ENCODE measurements at regions not wholly inside any gene's neighbourhood (a gene's known extent, or its start where the extent isn't known, plus 50 kb on each side); places are given as distances from the start of the nearest gene placed in this dataset.

DNA sequence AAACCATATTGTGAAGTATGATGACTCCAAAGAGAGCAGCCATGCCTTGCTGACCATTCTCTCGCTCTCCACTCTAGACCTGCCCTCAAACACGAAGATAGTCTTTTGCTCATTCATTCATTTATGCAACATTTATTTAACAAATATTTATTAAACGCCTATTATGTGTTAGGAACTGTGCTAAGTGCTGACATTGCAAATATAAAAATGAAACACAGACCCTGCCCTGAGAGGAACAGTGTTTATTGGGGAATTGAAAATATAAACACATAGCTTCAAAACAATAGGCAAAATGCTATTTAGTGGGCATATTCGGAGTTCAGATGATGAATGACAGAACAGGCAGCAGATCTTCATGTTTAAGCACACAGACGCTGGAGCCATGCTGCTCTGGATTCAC lies 213.6 kb downstream of the NUF2 start:
- H3K4me3 ChIP-seq (ENCODE audit: low read length): no peak overlapping the region
- H3K27ac ChIP-seq (ENCODE audit: low read length): no peak overlapping the region
- no peaks in the 10 kb centered on the region for H3F3A ChIP-seq (ENCODE audit: insufficient read depth, low read length, poor library complexity, severe bottlenecking)
- H3K9ac ChIP-seq (ENCODE audit: low read length): no peak overlapping the region
- H3K4me2 ChIP-seq (ENCODE audit: low read length): no peak overlapping the region
- no peaks in the 10 kb centered on the region for H3K79me2 ChIP-seq (replicated peaks; ENCODE audit: insufficient read depth, low read length)
- H3K9me2 ChIP-seq (ENCODE audit: insufficient read depth, low read length): no peaks in the 10 kb centered on the region
- H3K27me3 ChIP-seq (ENCODE audit: insufficient read depth, low read depth, low read length): no peaks in the 10 kb centered on the region
- no peaks in the 10 kb centered on the region for H3K36me3 ChIP-seq (ENCODE audit: insufficient read depth, low read length)
- H2AFZ ChIP-seq (ENCODE audit: low read depth, low read length): no peak overlapping the region
- H3K9me3 ChIP-seq (ENCODE audit: low read length): no peaks in the 10 kb centered on the region
- no peaks in the 10 kb centered on the region for H4K20me1 ChIP-seq (ENCODE audit: insufficient read depth)
- TF ChIP-seq EP300 (conservative IDR thresholded peaks at IDR 0.05; ENCODE audit: poor library complexity, severe bottlenecking) (no peak), CTCF (IDR thresholded peaks at IDR 0.05; ENCODE audit: poor library complexity, severe bottlenecking) (no peak), MXI1 (conservative IDR thresholded peaks at IDR 0.05; ENCODE audit: poor library complexity, severe bottlenecking) (no peak), RAD21 (conservative IDR thresholded peaks at IDR 0.05) (no peak), TAF1 (IDR thresholded peaks at IDR 0.05; ENCODE audit: low read depth) (no peak), POLR2AphosphoS5 (IDR thresholded peaks at IDR 0.05) (no peak), SMC3 (conservative IDR thresholded peaks at IDR 0.05; ENCODE audit: poor library complexity) (no peak)
- TF ChIP-seq, protein P1, sequence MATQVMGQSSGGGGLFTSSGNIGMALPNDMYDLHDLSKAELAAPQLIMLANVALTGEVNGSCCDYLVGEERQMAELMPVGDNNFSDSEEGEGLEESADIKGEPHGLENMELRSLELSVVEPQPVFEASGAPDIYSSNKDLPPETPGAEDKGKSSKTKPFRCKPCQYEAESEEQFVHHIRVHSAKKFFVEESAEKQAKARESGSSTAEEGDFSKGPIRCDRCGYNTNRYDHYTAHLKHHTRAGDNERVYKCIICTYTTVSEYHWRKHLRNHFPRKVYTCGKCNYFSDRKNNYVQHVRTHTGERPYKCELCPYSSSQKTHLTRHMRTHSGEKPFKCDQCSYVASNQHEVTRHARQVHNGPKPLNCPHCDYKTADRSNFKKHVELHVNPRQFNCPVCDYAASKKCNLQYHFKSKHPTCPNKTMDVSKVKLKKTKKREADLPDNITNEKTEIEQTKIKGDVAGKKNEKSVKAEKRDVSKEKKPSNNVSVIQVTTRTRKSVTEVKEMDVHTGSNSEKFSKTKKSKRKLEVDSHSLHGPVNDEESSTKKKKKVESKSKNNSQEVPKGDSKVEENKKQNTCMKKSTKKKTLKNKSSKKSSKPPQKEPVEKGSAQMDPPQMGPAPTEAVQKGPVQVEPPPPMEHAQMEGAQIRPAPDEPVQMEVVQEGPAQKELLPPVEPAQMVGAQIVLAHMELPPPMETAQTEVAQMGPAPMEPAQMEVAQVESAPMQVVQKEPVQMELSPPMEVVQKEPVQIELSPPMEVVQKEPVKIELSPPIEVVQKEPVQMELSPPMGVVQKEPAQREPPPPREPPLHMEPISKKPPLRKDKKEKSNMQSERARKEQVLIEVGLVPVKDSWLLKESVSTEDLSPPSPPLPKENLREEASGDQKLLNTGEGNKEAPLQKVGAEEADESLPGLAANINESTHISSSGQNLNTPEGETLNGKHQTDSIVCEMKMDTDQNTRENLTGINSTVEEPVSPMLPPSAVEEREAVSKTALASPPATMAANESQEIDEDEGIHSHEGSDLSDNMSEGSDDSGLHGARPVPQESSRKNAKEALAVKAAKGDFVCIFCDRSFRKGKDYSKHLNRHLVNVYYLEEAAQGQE (IDR thresholded peaks at IDR 0.05; ENCODE audit: borderline replicate concordance): no peak

- no peaks in the 10 kb centered on the region for H3K79me2 ChIP-seq (replicated peaks; ENCODE audit: insufficient read depth, low read length)
- H3F3A ChIP-seq (ENCODE audit: insufficient read depth, low read length, poor library complexity, severe bottlenecking): no peaks in the 10 kb centered on the region
- no peaks in the 10 kb centered on the region for H4K20me1 ChIP-seq (ENCODE audit: insufficient read depth)
- no peak overlapping the region for H3K9ac ChIP-seq (ENCODE audit: low read length)
- TF ChIP-seq POLR2AphosphoS5 (IDR thresholded peaks at IDR 0.05) (no peak), CTCF (IDR thresholded peaks at IDR 0.05; ENCODE audit: poor library complexity, severe bottlenecking) (peak; percentile 65), SMC3 (conservative IDR thresholded peaks at IDR 0.05; ENCODE audit: poor library complexity) (peak; percentile 71), RAD21 (conservative IDR thresholded peaks at IDR 0.05) (peak; percentile 73)
- TF ChIP-seq, protein P1 (IDR thresholded peaks at IDR 0.05; ENCODE audit: borderline replicate concordance): no peak
- H3K36me3 ChIP-seq (ENCODE audit: insufficient read depth, low read length): no peaks in the 10 kb centered on the region
- no peak overlapping the region for H2AFZ ChIP-seq (ENCODE audit: low read depth, low read length)
- H3K9me3 ChIP-seq (ENCODE audit: low read length): no peaks in the 10 kb centered on the region
- no peak overlapping the region for H3K4me2 ChIP-seq (ENCODE audit: low read length)
- H3K27ac ChIP-seq (ENCODE audit: low read length): no peak overlapping the region
- H3K9me2 ChIP-seq (ENCODE audit: insufficient read depth, low read length): no peaks in the 10 kb centered on the region
- no peaks in the 10 kb centered on the region for H3K27me3 ChIP-seq (ENCODE audit: insufficient read depth, low read depth, low read length)
- H3K4me3 ChIP-seq (ENCODE audit: low read length): no peak overlapping the region
These were observed 214.1 kb downstream of the NUF2 start for GRCh38 chr1:163535807-163536206.

Measured in neural cell (in vitro differentiated cells).